Vagina (tissue), 2 donors: ENCODE measurements at regions not wholly inside any gene's neighbourhood (a gene's known extent, or its start where the extent isn't known, plus 50 kb on each side); places are given as distances from the start of the nearest gene placed in this dataset.

ENCODE experiments used
- POLR2A ChIP-seq, 2 donors: fragments of 450-650 bp; IDR thresholded peaks; one replicate each; pipeline ENCODE4 v1.6.1; 2017; ENCODE audit warnings: antibody characterized with exemption in 2 of 2, mild to moderate bottlenecking in 2 of 2, moderate library complexity in 2 of 2
- POLR2AphosphoS5 ChIP-seq, 2 donors: sonication (generic); formaldehyde crosslinking; IDR thresholded peaks; one replicate each; pipeline ENCODE4 v1.9.0; 2017; ENCODE audit warnings: antibody characterized with exemption in 2 of 2, mild to moderate bottlenecking in 2 of 2, low read depth in 1 of 2; ENCODE audit not compliant: insufficient read depth in 1 of 2
- TF ChIP-seq, protein P1 (sequence below), 3 experiments: fragments of 450-650 bp in 2 of 3; fragments of 200-600 bp in 1 of 3; sonication (generic) in 1 of 3; IDR thresholded peaks; one replicate each; pipeline ENCODE4 v1.5.1; 2017 to 2019; ENCODE audit warnings: antibody characterized with exemption in 3 of 3, mild to moderate bottlenecking in 2 of 3, moderate library complexity in 2 of 3

DNA sequence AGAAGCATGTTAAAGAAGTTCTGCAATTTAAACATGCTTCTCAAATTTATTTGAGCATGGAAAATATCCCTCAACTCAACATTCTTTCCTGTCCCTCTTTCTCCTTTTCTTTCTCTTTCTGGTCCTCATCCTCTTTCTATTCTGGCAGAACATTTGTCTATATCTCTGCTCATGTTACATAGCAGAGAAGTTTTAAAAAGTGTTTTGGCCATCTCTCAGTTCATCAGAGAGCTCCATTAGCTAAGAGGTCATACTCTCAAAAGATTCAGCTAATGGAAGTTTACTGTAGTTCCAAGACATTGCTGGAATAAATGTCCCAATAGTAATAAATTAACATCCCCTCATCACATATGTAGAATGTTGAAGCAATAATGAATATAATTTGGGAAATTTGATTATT is 53.5 kb downstream of the XCL2 start:
- TF ChIP-seq POLR2A (IDR thresholded peaks at IDR 0.05): no peak
- TF ChIP-seq, protein P1, sequence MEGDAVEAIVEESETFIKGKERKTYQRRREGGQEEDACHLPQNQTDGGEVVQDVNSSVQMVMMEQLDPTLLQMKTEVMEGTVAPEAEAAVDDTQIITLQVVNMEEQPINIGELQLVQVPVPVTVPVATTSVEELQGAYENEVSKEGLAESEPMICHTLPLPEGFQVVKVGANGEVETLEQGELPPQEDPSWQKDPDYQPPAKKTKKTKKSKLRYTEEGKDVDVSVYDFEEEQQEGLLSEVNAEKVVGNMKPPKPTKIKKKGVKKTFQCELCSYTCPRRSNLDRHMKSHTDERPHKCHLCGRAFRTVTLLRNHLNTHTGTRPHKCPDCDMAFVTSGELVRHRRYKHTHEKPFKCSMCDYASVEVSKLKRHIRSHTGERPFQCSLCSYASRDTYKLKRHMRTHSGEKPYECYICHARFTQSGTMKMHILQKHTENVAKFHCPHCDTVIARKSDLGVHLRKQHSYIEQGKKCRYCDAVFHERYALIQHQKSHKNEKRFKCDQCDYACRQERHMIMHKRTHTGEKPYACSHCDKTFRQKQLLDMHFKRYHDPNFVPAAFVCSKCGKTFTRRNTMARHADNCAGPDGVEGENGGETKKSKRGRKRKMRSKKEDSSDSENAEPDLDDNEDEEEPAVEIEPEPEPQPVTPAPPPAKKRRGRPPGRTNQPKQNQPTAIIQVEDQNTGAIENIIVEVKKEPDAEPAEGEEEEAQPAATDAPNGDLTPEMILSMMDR (IDR thresholded peaks at IDR 0.05): no peak
- no peak for TF ChIP-seq POLR2AphosphoS5 (IDR thresholded peaks at IDR 0.05; ENCODE audit: insufficient read depth in 1 of 2, low read depth in 1 of 2)
